Kidney (tissue), 13 donors: ENCODE measurements at regions not wholly inside any gene's neighbourhood (a gene's known extent, or its start where the extent isn't known, plus 50 kb on each side); places are given as distances from the start of the nearest gene placed in this dataset.
"Not testable (repeated sequence)": the region's sequence is repeated elsewhere in the genome, so short reads cannot be mapped to it uniquely, and the experiment has no call there.

ENCODE experiments used
- DNase-seq, 5 donors: peaks; one replicate each; pipeline ENCODE4 v3.0.0-alpha.2; 2013 to 2020
- FAIRE-seq: peaks from 2 replicates; lab custom pipeline; 2012; peaks lifted over from hg19 to GRCh38; lab: Jason Lieb, UNC
- H3K27ac ChIP-seq, 2 donors: one replicate each; pipeline ENCODE4 v1.7.0; 2013; ENCODE audit warnings: low read depth in 2 of 2, low read length in 2 of 2, inconsistent platforms in 1 of 2
- H3K27me3 ChIP-seq: one replicate; pipeline ENCODE4 v1.7.1; 2013; ENCODE audit warnings: low read length, inconsistent platforms; ENCODE audit not compliant: control insufficient read depth, insufficient read depth
- H3K36me3 ChIP-seq, 3 donors: one replicate each; pipeline versions ENCODE4 v1.7.0 to v1.7.1; 2013; ENCODE audit warnings: low read length in 3 of 3, control low read depth in 1 of 3, inconsistent platforms in 1 of 3; ENCODE audit not compliant: insufficient read depth in 3 of 3, control insufficient read depth in 2 of 3
- H3K4me1 ChIP-seq, 3 donors: one replicate each; pipeline versions ENCODE4 v1.7.0 to v1.7.1; 2013; ENCODE audit warnings: low read length in 3 of 3, inconsistent platforms in 1 of 3, low read depth in 1 of 3; ENCODE audit not compliant: control insufficient read depth in 2 of 3, insufficient read depth in 2 of 3
- H3K4me3 ChIP-seq, 3 donors: one replicate each; pipeline versions ENCODE4 v1.7.0 to v1.8.1; 2013; ENCODE audit warnings: low read length in 3 of 3, control low read depth in 1 of 3, inconsistent platforms in 1 of 3
- H3K9ac ChIP-seq, 3 donors: one replicate each; pipeline versions ENCODE4 v1.7.0 to v1.7.1; 2013; ENCODE audit warnings: low read length in 3 of 3, control low read depth in 1 of 3, inconsistent platforms in 1 of 3
- H3K9me3 ChIP-seq, 3 donors: one replicate each; pipeline versions ENCODE4 v1.7.0 to v1.7.1; 2013; ENCODE audit warnings: low read length in 3 of 3, control low read depth in 1 of 3, inconsistent platforms in 1 of 3; ENCODE audit not compliant: control insufficient read depth in 2 of 3, insufficient read depth in 1 of 3
- CTCF ChIP-seq: IDR thresholded peaks from 3 replicates; pipeline ENCODE4 v1.5.1; 2012; ENCODE audit warnings: mild to moderate bottlenecking, moderate library complexity, borderline replicate concordance; ENCODE audit not compliant: insufficient read depth; ENCODE audit errors: extremely low read depth
- intact Hi-C: fragments of 100-400 bp; cut with DNase I; formaldehyde crosslinking; loops from one replicate; pipeline ENCODE4 v1.11.1; 2022
- donor health status: control.
- donor health status: control.
- donor health status: control.
- donor health status: control.
- donor health status: control.
- donor health status: DM: yes; HTN: yes; CAD: no.
- donor health status: Normal renal cell carcinoma (clear cell type).

GRCh38 chr12:46065412-46066166 is 75.2 kb upstream of the SCAF11 start:
- Histone ChIP-seq H3K9ac (no peak overlapping the region), H3K36me3 (no peaks in the 10 kb centered on the region), H3K4me1 (no peaks in the 10 kb centered on the region), H3K27me3 (no peaks in the 10 kb centered on the region), H3K9me3 (no peaks in the 10 kb centered on the region), H3K4me3 (no peak overlapping the region), H3K27ac (no peak overlapping the region)
- DNase-seq (no peak), FAIRE-seq (no peak)
- intact Hi-C loops: no loop called here
- TF ChIP-seq CTCF: no peak

GRCh38 chr12:46064548-46064947 is 74.2 kb upstream of the SCAF11 start:
- DNase-seq: no peak
- no peak for FAIRE-seq
- H3K9ac ChIP-seq: no peak overlapping the region
- H3K36me3 ChIP-seq: no peaks in the 10 kb centered on the region
- H3K4me3 ChIP-seq: no peak overlapping the region
- no peak for TF ChIP-seq CTCF
- H3K4me1 ChIP-seq: no peaks in the 10 kb centered on the region
- no peaks in the 10 kb centered on the region for H3K27me3 ChIP-seq
- intact Hi-C loops: no loop called here
- no peaks in the 10 kb centered on the region for H3K9me3 ChIP-seq
- H3K27ac ChIP-seq: no peak overlapping the region

GRCh38 chr12:46058697-46059096 is 68.3 kb upstream of the SCAF11 start:
- H3K4me1 ChIP-seq, H3K27me3 ChIP-seq, H3K27ac ChIP-seq, H3K9me3 ChIP-seq, H3K9ac ChIP-seq, H3K36me3 ChIP-seq, FAIRE-seq, intact Hi-C loops, DNase-seq, H3K4me3 ChIP-seq: not testable (repeated sequence)

GRCh38 chr12:46050805-46051204 is 60.4 kb upstream of the SCAF11 start:
- intact Hi-C loops: no loop called here
- Histone ChIP-seq H3K27me3 (no peaks in the 10 kb centered on the region), H3K9me3 (peaks cover 0 to 16% (median 4%) of the 10 kb centered on the region in 3 donors), H3K27ac (no peak overlapping the region), H3K36me3 (no peaks in the 10 kb centered on the region), H3K9ac (no peak overlapping the region), H3K4me3 (no peak overlapping the region), H3K4me1 (no peaks in the 10 kb centered on the region)
- no peak for TF ChIP-seq CTCF
- FAIRE-seq: no peak
- DNase-seq: no peak
